K562 (cell line): ENCODE measurements at regions not wholly inside any gene's neighbourhood (a gene's known extent, or its start where the extent isn't known, plus 50 kb on each side); places are given as distances from the start of the nearest gene placed in this dataset.

Source experiments
- CTCF ChIP-seq, 3 experiments: IDR thresholded peaks in 2 of 3; conservative IDR thresholded peaks in 1 of 3; 2 replicates each; pipeline ENCODE4 v1.5.1; 2011 to 2012; ENCODE audit warnings: low read length in 3 of 3, mild to moderate bottlenecking in 3 of 3, control low read depth in 2 of 3, improper control_type of control experiment in 1 of 3, inconsistent platforms in 1 of 3, low read depth in 1 of 3, mixed read lengths in 1 of 3, moderate library complexity in 1 of 3; ENCODE audit not compliant: insufficient read depth in 2 of 3
- E2F6 ChIP-seq, 2 experiments: IDR thresholded peaks; 2 replicates each; pipeline ENCODE4 v1.6.1; 2011; ENCODE audit warnings: borderline replicate concordance in 1 of 2, control low read depth in 1 of 2, low read depth in 1 of 2, low read length in 1 of 2, mild to moderate bottlenecking in 1 of 2, mixed read lengths in 1 of 2, moderate library complexity in 1 of 2; ENCODE audit not compliant: insufficient read depth in 1 of 2, insufficient read length in 1 of 2, poor library complexity in 1 of 2, severe bottlenecking in 1 of 2; ENCODE audit errors: extremely low read depth in 1 of 2
- FOS ChIP-seq: IDR thresholded peaks from 3 replicates; pipeline ENCODE4 v1.6.1; 2011; ENCODE audit not compliant: insufficient read length; ENCODE audit errors: extremely low read depth
- GABPA ChIP-seq: fragments of 200-800 bp; sonication (Bioruptor generic); conservative IDR thresholded peaks from 2 replicates; pipeline ENCODE4 v1.6.1; 2016; ENCODE audit warnings: low read depth, missing genetic modification characterization, missing compliant biosample characterization
- HDAC2 ChIP-seq: fragments of 450-650 bp; IDR thresholded peaks from 2 replicates; pipeline ENCODE4 v1.6.1; 2016; ENCODE audit warnings: mild to moderate bottlenecking
- HNRNPH1 ChIP-seq: fragments of 200-400 bp; formaldehyde crosslinking; optimal IDR thresholded peaks from 2 replicates; pipeline ENCODE3; 2017; ENCODE audit warnings: low read depth, mild to moderate bottlenecking, low read length, moderate library complexity
- JUND ChIP-seq, 2 experiments: IDR thresholded peaks; 2 replicates in 1 of 2; 3 replicates in 1 of 2; pipeline ENCODE4 v1.6.1; 2011; ENCODE audit warnings: borderline replicate concordance in 2 of 2, low read depth in 2 of 2, low read length in 2 of 2, improper control_type of control experiment in 1 of 2, missing biosample characterization in 1 of 2, missing genetic modification characterization in 1 of 2, missing genetic modification reagents in 1 of 2
- RNF2 ChIP-seq: sonication (generic); IDR thresholded peaks from 2 replicates; pipeline ENCODE4 v1.6.1; 2016
- SP2 ChIP-seq: IDR thresholded peaks from 2 replicates; pipeline ENCODE4 v1.6.1; 2011; ENCODE audit warnings: mild to moderate bottlenecking, low read depth, low read length, moderate library complexity; ENCODE audit not compliant: poor library complexity, severe bottlenecking; ENCODE audit errors: extremely low read depth
- TAF15 ChIP-seq: fragments of 200-400 bp; formaldehyde crosslinking; IDR thresholded peaks from 2 replicates; pipeline ENCODE4 v1.6.1; 2017; ENCODE audit warnings: mild to moderate bottlenecking, low read depth, low read length, moderate library complexity
- ZBTB11 ChIP-seq, 3 experiments: fragments of 200-800 bp in 1 of 3; fragments of 250-450 bp in 1 of 3; fragments of 450-650 bp in 1 of 3; sonication (Bioruptor Pico) in 1 of 3; sonication (Bioruptor generic) in 1 of 3; formaldehyde crosslinking in 1 of 3; IDR thresholded peaks; 2 replicates each; pipeline versions ENCODE4 v1.6.1 to v1.8.0; 2016 to 2022; ENCODE audit warnings: mild to moderate bottlenecking in 2 of 3, missing genetic modification characterization in 2 of 3, missing compliant biosample characterization in 1 of 3, moderate library complexity in 1 of 3
- ZNF592 ChIP-seq: fragments of 450-650 bp; IDR thresholded peaks from 2 replicates; pipeline ENCODE4 v1.6.1; 2017; ENCODE audit warnings: antibody characterized with exemption, mild to moderate bottlenecking

- TF ChIP-seq GABPA (tag) (no peak), ZBTB11 (CRISPR knock-in tag; IDR thresholded peaks at IDR 0.05) (no peak), E2F6 (IDR thresholded peaks at IDR 0.05; ENCODE audit: borderline replicate concordance in 1 of 2, extremely low read depth in 1 of 2, insufficient read depth in 1 of 2, insufficient read length in 1 of 2, low read depth in 1 of 2, low read length in 1 of 2, poor library complexity in 1 of 2, severe bottlenecking in 1 of 2) (no peak), RNF2 (no peak), JUND (IDR thresholded peaks at IDR 0.05; ENCODE audit: borderline replicate concordance, low read depth, low read length) (no peak), JUND (tag; IDR thresholded peaks at IDR 0.05; ENCODE audit: borderline replicate concordance, low read depth, low read length) (no peak), HDAC2 (no peak), SP2 (no peak), HNRNPH1 (no peak), ZNF592 (no peak), TAF15 (no peak), CTCF (IDR thresholded peaks at IDR 0.05 in 2 of 3, conservative IDR thresholded peaks at IDR 0.05 in 1 of 3; ENCODE audit: insufficient read depth in 2 of 3, low read depth in 1 of 3, low read length in 3 of 3) (no peak), FOS (no peak)
These were observed 119.0 kb downstream of the MAT2B start for GRCh38 chr5:163624431-163624830.
